Activated T-cell treated with anti-CD3 and anti-CD28 coated beads for 24 hours (primary cell): ENCODE measurements at regions not wholly inside any gene's neighbourhood (a gene's known extent, or its start where the extent isn't known, plus 50 kb on each side); places are given as distances from the start of the nearest gene placed in this dataset.
"Not testable (repeated sequence)": the region's sequence is repeated elsewhere in the genome, so short reads cannot be mapped to it uniquely, and the experiment has no call there.

ENCODE experiments used
- DNase-seq: peaks from one replicate; pipeline ENCODE4 v3.0.0-alpha.2; 2020; ENCODE audit warnings: low read depth

- no peak for DNase-seq
Observed at GRCh38 chr5:2105141-2105540, 222.4 kb upstream of the IRX4 start.

- DNase-seq, result no peak
Observed at GRCh38 chr5:2103940-2104339, 221.2 kb upstream of the IRX4 start.

- DNase-seq, result no peak
Observed at GRCh38 chr5:2102819-2103776, 220.4 kb upstream of the IRX4 start.

GRCh38 chr5:2101685-2102084 is 219.0 kb upstream of the IRX4 start:
- no peak for DNase-seq

- no peak for DNase-seq
Observed at GRCh38 chr5:2096887-2097505, 214.3 kb upstream of the IRX4 start.

- no peak for DNase-seq
Observed at GRCh38 chr5:2095011-2095410, 212.3 kb upstream of the IRX4 start.

- DNase-seq, result no peak
Observed at GRCh38 chr5:2094616-2094995, 211.9 kb upstream of the IRX4 start.

- no peak for DNase-seq
Observed at GRCh38 chr5:2093859-2094615, 211.3 kb upstream of the IRX4 start.

- DNase-seq, result no peak
Observed at GRCh38 chr5:2091921-2092320, 209.2 kb upstream of the IRX4 start.

- DNase-seq, result no peak
Observed at GRCh38 chr5:2087980-2088379, 205.3 kb upstream of the IRX4 start.

GRCh38 chr5:2075365-2075764 is 192.6 kb upstream of the IRX4 start:
- DNase-seq, result no peak

- DNase-seq, result no peak
Observed at GRCh38 chr5:2071562-2071961, 188.8 kb upstream of the IRX4 start.

GRCh38 chr5:2070787-2071186 is 188.1 kb upstream of the IRX4 start:
- not testable (repeated sequence) for DNase-seq

GRCh38 chr5:2068531-2068930 is 185.8 kb upstream of the IRX4 start:
- DNase-seq, result no peak

- no peak for DNase-seq
Observed at GRCh38 chr5:2066373-2066772, 183.6 kb upstream of the IRX4 start.

GRCh38 chr5:2063380-2063779 is 180.7 kb upstream of the IRX4 start:
- not testable (repeated sequence) for DNase-seq

- no peak for DNase-seq
Observed at GRCh38 chr5:2052687-2053086, 170.0 kb upstream of the IRX4 start.

GRCh38 chr5:2049876-2050275 is 167.2 kb upstream of the IRX4 start:
- DNase-seq, result no peak

GRCh38 chr5:2048664-2049063 is 165.9 kb upstream of the IRX4 start:
- no peak for DNase-seq

- DNase-seq, result no peak
Observed at GRCh38 chr5:2047341-2047927, 164.7 kb upstream of the IRX4 start.

GRCh38 chr5:2044041-2044440 is 161.3 kb upstream of the IRX4 start:
- DNase-seq, result no peak

- no peak for DNase-seq
Observed at GRCh38 chr5:2039180-2039531, 156.4 kb upstream of the IRX4 start.
